SJSA1 (cell line): ENCODE measurements at regions not wholly inside any gene's neighbourhood (a gene's known extent, or its start where the extent isn't known, plus 50 kb on each side); places are given as distances from the start of the nearest gene placed in this dataset.

ENCODE experiments used
- DNase-seq, 2 experiments: peaks; one replicate each; pipeline ENCODE4 v3.0.0-alpha.2; 2015 to 2020; ENCODE audit warnings: low spot score in 2 of 2, low read depth in 1 of 2
- H3K27ac ChIP-seq: fragments of 250-450 bp; sonication (Bioruptor Pico); 2 replicates; pipeline ENCODE4 v1.5.1; 2020; ENCODE audit warnings: mild to moderate bottlenecking, moderate library complexity
- H3K27me3 ChIP-seq: fragments of 250-450 bp; sonication (Bioruptor Pico); replicated peaks from 2 replicates; pipeline ENCODE4 v1.5.1; 2020; ENCODE audit warnings: mild to moderate bottlenecking, moderate library complexity
- H3K36me3 ChIP-seq: fragments of 250-450 bp; sonication (Bioruptor Pico); 2 replicates; pipeline ENCODE4 v1.5.1; 2020; ENCODE audit warnings: mild to moderate bottlenecking
- H3K4me1 ChIP-seq: fragments of 250-450 bp; sonication (Bioruptor Pico); replicated peaks from 2 replicates; pipeline ENCODE4 v1.6.1; 2021; ENCODE audit warnings: mild to moderate bottlenecking
- H3K4me3 ChIP-seq: fragments of 250-450 bp; sonication (Bioruptor Pico); 2 replicates; pipeline ENCODE4 v1.5.1; 2020; ENCODE audit warnings: mild to moderate bottlenecking
- H3K9me3 ChIP-seq: fragments of 250-450 bp; sonication (Bioruptor Pico); replicated peaks from 2 replicates; pipeline ENCODE4 v1.5.1; 2020; ENCODE audit warnings: mild to moderate bottlenecking

GRCh38 chr16:80327740-80328139, 213.1 kb upstream of the DYNLRB2 start:
- H3K4me3 ChIP-seq, result no peak overlapping the region
- DNase-seq, result no peak
- no peaks in the 10 kb centered on the region for H3K27me3 ChIP-seq
- no peaks in the 10 kb centered on the region for H3K9me3 ChIP-seq
- H3K27ac ChIP-seq, result no peak overlapping the region
- H3K36me3 ChIP-seq, result no peaks in the 10 kb centered on the region
- peaks cover 10% of the 10 kb centered on the region for H3K4me1 ChIP-seq

- Histone ChIP-seq H3K4me1 (peaks cover 12% of the 10 kb centered on the region), H3K27ac (no peak overlapping the region), H3K9me3 (no peaks in the 10 kb centered on the region), H3K27me3 (no peaks in the 10 kb centered on the region), H3K4me3 (no peak overlapping the region), H3K36me3 (no peaks in the 10 kb centered on the region)
- DNase-seq, result no peak
These were observed 216.4 kb upstream of the DYNLRB2 start for GRCh38 chr16:80324371-80324770.

GRCh38 chr16:80323808-80324195, 217.0 kb upstream of the DYNLRB2 start:
- Histone ChIP-seq H3K9me3 (no peaks in the 10 kb centered on the region), H3K27ac (no peak overlapping the region), H3K4me3 (no peak overlapping the region), H3K4me1 (peaks cover 12% of the 10 kb centered on the region), H3K27me3 (no peaks in the 10 kb centered on the region), H3K36me3 (no peaks in the 10 kb centered on the region)
- no peak for DNase-seq

DNA sequence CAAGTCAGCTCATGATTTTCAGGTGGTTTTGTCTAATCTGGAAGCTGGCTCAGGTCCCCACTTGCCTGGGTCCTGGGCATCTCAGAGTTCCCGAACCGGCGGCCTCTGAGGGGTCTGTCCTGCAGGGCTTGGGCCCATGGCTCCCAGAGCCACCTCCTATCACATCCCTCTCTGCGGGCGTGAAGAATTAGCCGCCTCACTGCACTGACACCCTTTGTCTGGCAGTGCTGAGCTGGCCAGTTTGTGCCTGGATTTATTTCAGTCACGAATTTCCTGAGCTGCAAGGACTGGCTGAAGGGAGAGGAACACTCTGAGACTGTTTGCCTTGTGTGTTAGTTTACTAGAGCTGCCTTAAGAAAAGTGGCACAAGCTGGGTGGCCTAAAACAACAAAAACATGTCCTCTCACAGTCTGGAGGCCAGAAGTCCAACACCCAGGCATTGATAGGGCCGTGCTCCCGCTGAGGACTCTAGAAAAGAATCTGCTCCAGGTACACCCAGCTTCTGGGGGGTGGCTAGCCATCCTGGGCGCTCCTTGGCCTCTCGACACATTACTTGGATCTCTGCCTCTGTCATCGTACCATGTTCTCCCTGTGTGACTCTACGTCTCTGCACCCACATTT, 217.5 kb upstream of the DYNLRB2 start:
- Histone ChIP-seq H3K4me1 (peaks cover 12% of the 10 kb centered on the region), H3K36me3 (no peaks in the 10 kb centered on the region), H3K9me3 (no peaks in the 10 kb centered on the region), H3K27me3 (no peaks in the 10 kb centered on the region), H3K4me3 (no peak overlapping the region), H3K27ac (no peak overlapping the region)
- DNase-seq, result peak in 1 of 2 experiments; percentile 42

GRCh38 chr16:80319181-80319580, 221.6 kb upstream of the DYNLRB2 start:
- Histone ChIP-seq H3K27ac (no peak overlapping the region), H3K4me1 (peaks cover 12% of the 10 kb centered on the region), H3K36me3 (no peaks in the 10 kb centered on the region)

GRCh38 chr16:80318107-80318506, 222.7 kb upstream of the DYNLRB2 start:
- Histone ChIP-seq H3K27me3 (no peaks in the 10 kb centered on the region), H3K4me1 (peaks cover 6% of the 10 kb centered on the region), H3K27ac (no peak overlapping the region), H3K4me3 (no peak overlapping the region), H3K9me3 (0 out of 2 replicates have a peak, but pooled peaks cover 3% of the 10 kb centered on the region), H3K36me3 (no peaks in the 10 kb centered on the region)
- DNase-seq, result no peak

More at GRCh38 chr16:80319181-80319580, 221.6 kb upstream of the DYNLRB2 start:
- 0 out of 2 replicates have a peak, but pooled peaks cover 3% of the 10 kb centered on the region for H3K9me3 ChIP-seq
- no peaks in the 10 kb centered on the region for H3K27me3 ChIP-seq
- no peak for DNase-seq
- H3K4me3 ChIP-seq, result no peak overlapping the region

DNA sequence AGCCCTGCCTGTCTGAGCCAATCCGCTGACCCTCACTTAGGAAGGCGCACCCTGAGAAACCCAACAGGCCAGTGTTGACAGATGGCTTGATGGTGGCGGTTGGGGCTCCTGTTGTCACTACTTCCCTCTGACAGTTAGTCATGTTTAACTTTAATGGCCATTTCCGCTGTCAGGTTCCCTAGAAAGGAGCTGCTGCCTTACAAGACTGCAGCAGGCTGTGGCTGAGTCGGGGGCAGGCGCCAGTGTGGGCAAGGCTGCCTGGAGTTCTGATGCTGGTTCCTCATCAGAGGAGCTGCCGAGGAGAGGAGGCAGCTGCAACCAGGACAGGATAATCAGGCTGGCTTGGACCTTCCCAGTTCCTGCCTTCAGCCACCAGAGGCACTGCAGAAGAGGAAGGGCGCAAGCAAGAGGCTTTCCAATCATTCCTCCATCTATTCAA, 223.2 kb upstream of the DYNLRB2 start:
- Histone ChIP-seq H3K4me3 (no peak overlapping the region), H3K4me1 (peaks cover under 1% of the 10 kb centered on the region), H3K9me3 (0 out of 2 replicates have a peak, but pooled peaks cover 3% of the 10 kb centered on the region), H3K27me3 (no peaks in the 10 kb centered on the region), H3K27ac (no peak overlapping the region), H3K36me3 (no peaks in the 10 kb centered on the region)
- no peak for DNase-seq

GRCh38 chr16:80317116-80317515, 223.7 kb upstream of the DYNLRB2 start:
- H3K4me3 ChIP-seq, result no peak overlapping the region
- H3K27ac ChIP-seq, result no peak overlapping the region
- 0 out of 2 replicates have a peak, but pooled peaks cover 3% of the 10 kb centered on the region for H3K9me3 ChIP-seq
- no peaks in the 10 kb centered on the region for H3K36me3 ChIP-seq
- no peaks in the 10 kb centered on the region for H3K27me3 ChIP-seq
- no peaks in the 10 kb centered on the region for H3K4me1 ChIP-seq
- DNase-seq, result no peak

GRCh38 chr16:80314042-80314441, 226.8 kb upstream of the DYNLRB2 start:
- DNase-seq, result no peak
- Histone ChIP-seq H3K36me3 (no peaks in the 10 kb centered on the region), H3K4me3 (no peak overlapping the region), H3K27ac (no peak overlapping the region), H3K9me3 (0 out of 2 replicates have a peak, but pooled peaks cover 3% of the 10 kb centered on the region), H3K27me3 (no peaks in the 10 kb centered on the region), H3K4me1 (no peaks in the 10 kb centered on the region)

GRCh38 chr16:80309178-80309577, 231.6 kb upstream of the DYNLRB2 start:
- H3K4me3 ChIP-seq, result no peak overlapping the region
- H3K9me3 ChIP-seq, result no peaks in the 10 kb centered on the region
- H3K27me3 ChIP-seq, result no peaks in the 10 kb centered on the region
- H3K4me1 ChIP-seq, result peaks cover 4% of the 10 kb centered on the region; the same call in 1 of the 2 replicates
- H3K36me3 ChIP-seq, result no peaks in the 10 kb centered on the region
- H3K27ac ChIP-seq, result no peak overlapping the region
- DNase-seq, result no peak

GRCh38 chr16:80305410-80305809, 235.4 kb upstream of the DYNLRB2 start:
- H3K4me3 ChIP-seq, result no peak overlapping the region
- no peak overlapping the region for H3K27ac ChIP-seq
- no peaks in the 10 kb centered on the region for H3K36me3 ChIP-seq
- no peak for DNase-seq
- peaks cover 25% of the 10 kb centered on the region for H3K4me1 ChIP-seq
- no peaks in the 10 kb centered on the region for H3K9me3 ChIP-seq
- no peaks in the 10 kb centered on the region for H3K27me3 ChIP-seq

- no peak for DNase-seq
- H3K9me3 ChIP-seq, result no peaks in the 10 kb centered on the region
- no peaks in the 10 kb centered on the region for H3K27me3 ChIP-seq
- no peak overlapping the region for H3K4me3 ChIP-seq
- H3K4me1 ChIP-seq, result peaks cover 42% of the 10 kb centered on the region
- H3K27ac ChIP-seq, result no peak overlapping the region
- no peaks in the 10 kb centered on the region for H3K36me3 ChIP-seq
These were observed 237.1 kb upstream of the DYNLRB2 start for GRCh38 chr16:80303691-80304090.

DNA sequence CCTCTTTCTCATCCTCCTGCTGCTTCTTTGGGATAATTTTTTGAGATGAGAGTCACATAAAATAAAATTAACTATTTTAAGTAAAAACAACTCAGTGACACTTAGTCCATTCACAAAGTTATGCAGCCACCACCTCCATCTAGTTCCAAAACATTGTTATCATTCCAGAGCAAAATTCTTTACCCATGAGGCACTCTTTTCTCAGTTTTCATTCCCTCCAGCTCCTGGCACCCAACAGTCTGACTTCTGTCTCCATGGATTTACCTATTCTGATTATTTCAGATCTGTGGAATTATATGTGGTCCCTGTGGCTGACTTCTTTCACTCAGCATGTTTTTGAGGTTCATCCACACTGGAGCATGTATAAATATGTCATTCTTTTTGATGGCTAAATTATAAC, 239.9 kb upstream of the DYNLRB2 start:
- no peaks in the 10 kb centered on the region for H3K9me3 ChIP-seq
- peak overlapping the region; percentile 2; the same call in 1 of the 2 replicates for H3K4me3 ChIP-seq
- peak overlapping the region; percentile 95 for H3K27ac ChIP-seq
- peaks cover 61% of the 10 kb centered on the region for H3K4me1 ChIP-seq
- H3K36me3 ChIP-seq, result no peaks in the 10 kb centered on the region
- no peaks in the 10 kb centered on the region for H3K27me3 ChIP-seq
- DNase-seq, result peak; percentile 81 to 95

DNA sequence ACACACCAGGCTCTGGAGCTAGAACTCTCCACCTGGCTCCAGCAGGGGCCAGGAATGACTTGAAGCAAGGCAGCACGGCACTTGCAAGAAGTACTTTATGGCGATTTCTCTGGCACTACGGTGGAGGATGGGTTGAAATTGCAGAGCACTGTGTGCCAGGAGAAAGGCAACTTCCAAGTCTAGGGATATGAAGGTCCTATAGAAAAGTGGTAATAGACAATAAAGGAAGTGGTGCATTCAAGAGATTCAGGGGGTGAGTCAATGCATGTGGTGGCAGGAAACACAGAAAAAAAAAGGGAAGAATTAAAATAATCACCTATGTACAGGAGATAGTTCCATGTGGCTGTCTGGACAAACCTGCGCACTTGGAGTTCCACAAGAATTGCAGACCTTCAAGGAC, 240.3 kb upstream of the DYNLRB2 start:
- peaks cover 59% of the 10 kb centered on the region for H3K4me1 ChIP-seq
- H3K9me3 ChIP-seq, result no peaks in the 10 kb centered on the region
- H3K27me3 ChIP-seq, result no peaks in the 10 kb centered on the region
- DNase-seq, result peak in 1 of 2 experiments; percentile 52
- H3K27ac ChIP-seq, result peak overlapping the region; percentile 95
- H3K4me3 ChIP-seq, result peak overlapping the region; percentile 2; the same call in 1 of the 2 replicates
- H3K36me3 ChIP-seq, result no peaks in the 10 kb centered on the region
